ENCODE measurements at regions not wholly inside any gene's neighbourhood (a gene's known extent, or its start where the extent isn't known, plus 50 kb on each side); places are given as distances from the start of the nearest gene placed in this dataset.

DNA sequence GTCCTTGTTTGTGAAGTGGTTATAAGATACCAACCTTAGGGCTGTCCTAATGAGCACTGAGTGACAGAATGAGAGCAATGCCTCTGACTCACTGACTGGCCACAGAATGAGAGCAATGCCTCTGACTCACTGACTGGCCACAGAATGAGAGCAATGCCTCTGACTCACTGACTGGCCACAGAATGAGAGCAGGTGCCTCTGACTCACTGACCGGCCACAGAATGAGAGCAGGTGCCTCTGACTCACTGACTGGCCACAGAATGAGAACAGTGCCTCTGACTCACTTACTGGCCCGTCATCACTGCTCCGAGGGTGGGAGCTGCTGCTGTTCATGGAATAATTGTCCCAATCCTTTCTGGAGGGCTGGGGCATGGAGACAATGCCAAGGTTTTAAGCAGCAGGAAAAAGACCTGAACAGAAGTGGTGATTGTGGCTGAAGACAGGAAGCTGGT is 265.2 kb upstream of the PPP2R2D start:
- TF ChIP-seq, protein P1, sequence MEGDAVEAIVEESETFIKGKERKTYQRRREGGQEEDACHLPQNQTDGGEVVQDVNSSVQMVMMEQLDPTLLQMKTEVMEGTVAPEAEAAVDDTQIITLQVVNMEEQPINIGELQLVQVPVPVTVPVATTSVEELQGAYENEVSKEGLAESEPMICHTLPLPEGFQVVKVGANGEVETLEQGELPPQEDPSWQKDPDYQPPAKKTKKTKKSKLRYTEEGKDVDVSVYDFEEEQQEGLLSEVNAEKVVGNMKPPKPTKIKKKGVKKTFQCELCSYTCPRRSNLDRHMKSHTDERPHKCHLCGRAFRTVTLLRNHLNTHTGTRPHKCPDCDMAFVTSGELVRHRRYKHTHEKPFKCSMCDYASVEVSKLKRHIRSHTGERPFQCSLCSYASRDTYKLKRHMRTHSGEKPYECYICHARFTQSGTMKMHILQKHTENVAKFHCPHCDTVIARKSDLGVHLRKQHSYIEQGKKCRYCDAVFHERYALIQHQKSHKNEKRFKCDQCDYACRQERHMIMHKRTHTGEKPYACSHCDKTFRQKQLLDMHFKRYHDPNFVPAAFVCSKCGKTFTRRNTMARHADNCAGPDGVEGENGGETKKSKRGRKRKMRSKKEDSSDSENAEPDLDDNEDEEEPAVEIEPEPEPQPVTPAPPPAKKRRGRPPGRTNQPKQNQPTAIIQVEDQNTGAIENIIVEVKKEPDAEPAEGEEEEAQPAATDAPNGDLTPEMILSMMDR (IDR thresholded peaks at IDR 0.05) = no peak
- no peak for TF ChIP-seq POLR2AphosphoS5 (IDR thresholded peaks at IDR 0.05)
